ENCODE measurements at regions not wholly inside any gene's neighbourhood (a gene's known extent, or its start where the extent isn't known, plus 50 kb on each side); places are given as distances from the start of the nearest gene placed in this dataset.

GRCh38 chr10:81546243-81546642, 328.8 kb upstream of the NRG3 start:
- no peak overlapping the region for H3K27ac Mint-ChIP-seq
- H3K4me3 ChIP-seq (ENCODE audit: control extremely low read depth in 1 of 5, extremely low read depth in 1 of 5, insufficient read depth in 1 of 5, low read depth in 2 of 5, low read length in 4 of 5), result no peak overlapping the region
- H3K4me1 Mint-ChIP-seq, result no peaks in the 10 kb centered on the region
- POLR2A ChIA-PET, result no interaction called here
- H3K27ac ChIP-seq (ENCODE audit: low read length in 2 of 2), result no peak overlapping the region
- H3K4me2 ChIP-seq (replicated peaks; ENCODE audit: low read depth, low read length, poor library complexity, severe bottlenecking), result no peak overlapping the region
- no peak overlapping the region for H2AFZ ChIP-seq (ENCODE audit: insufficient read depth, low read depth, low read length, poor library complexity, severe bottlenecking)
- peaks cover 0 to 10% (median 0%) of the 10 kb centered on the region in 3 donors for H3K9me3 ChIP-seq (ENCODE audit: control extremely low read depth in 1 of 3, control insufficient read depth in 2 of 3, insufficient read depth in 1 of 3, low read length in 2 of 3)
- ATAC-seq (ENCODE audit: low read depth), result no peak
- no peak overlapping the region for H3K9ac ChIP-seq (ENCODE audit: low read length)
- no peaks in the 10 kb centered on the region for H3K4me1 ChIP-seq (ENCODE audit: control insufficient read depth in 2 of 2, insufficient read depth in 2 of 2, low read length in 2 of 2)
- CTCF ChIA-PET, result no interaction called here
- H3K27me3 ChIP-seq (replicated peaks in 1 of 4; ENCODE audit: control extremely low read depth in 1 of 4, control insufficient read depth in 3 of 4, insufficient read depth in 4 of 4, low read length in 3 of 4), result no peaks in the 10 kb centered on the region
- H3K79me2 ChIP-seq (ENCODE audit: control insufficient read depth, insufficient read depth, low read length), result no peaks in the 10 kb centered on the region
- H3K4me3 Mint-ChIP-seq, result no peak overlapping the region
- intact Hi-C loops (cut with micrococcal nuclease), result no loop called here
- DNase-seq, result no peak
- H4K20me1 ChIP-seq (ENCODE audit: control insufficient read depth, insufficient read depth, low read length, poor library complexity, severe bottlenecking), result no peaks in the 10 kb centered on the region
- WGBS (ENCODE audit: insufficient coverage), result no CpG with 5 or more reads among the region's 5 CpGs
- peaks cover 16% of the 10 kb centered on the region for H3K9me3 Mint-ChIP-seq (ENCODE audit: insufficient read depth)
- no peaks in the 10 kb centered on the region for H3K36me3 ChIP-seq (replicated peaks in 1 of 2; ENCODE audit: control extremely low read depth in 1 of 2, control insufficient read depth in 1 of 2, extremely low read depth in 1 of 2, insufficient read depth in 2 of 2, low read length in 1 of 2)
- H3K27me3 Mint-ChIP-seq, result no peaks in the 10 kb centered on the region
- TF ChIP-seq CTCF (IDR thresholded peaks at IDR 0.05), result no peak
- TF ChIP-seq EZH2 (IDR thresholded peaks at IDR 0.05; ENCODE audit: borderline replicate concordance, insufficient read depth, low read depth, low read length, poor library complexity, severe bottlenecking), result no peak

- Histone ChIP-seq H3K36me3 (replicated peaks in 1 of 2; ENCODE audit: control extremely low read depth in 1 of 2, control insufficient read depth in 1 of 2, extremely low read depth in 1 of 2, insufficient read depth in 2 of 2, low read length in 1 of 2) (no peaks in the 10 kb centered on the region), H4K20me1 (ENCODE audit: control insufficient read depth, insufficient read depth, low read length, poor library complexity, severe bottlenecking) (no peaks in the 10 kb centered on the region), H3K9ac (ENCODE audit: low read length) (no peak overlapping the region), H3K9me3 (ENCODE audit: control extremely low read depth in 1 of 3, control insufficient read depth in 2 of 3, insufficient read depth in 1 of 3, low read length in 2 of 3) (peaks cover 0 to 10% (median 0%) of the 10 kb centered on the region in 3 donors), H3K27ac (ENCODE audit: low read length in 2 of 2) (no peak overlapping the region), H2AFZ (ENCODE audit: insufficient read depth, low read depth, low read length, poor library complexity, severe bottlenecking) (no peak overlapping the region), H3K4me1 (ENCODE audit: control insufficient read depth in 2 of 2, insufficient read depth in 2 of 2, low read length in 2 of 2) (no peaks in the 10 kb centered on the region), H3K4me3 (ENCODE audit: control extremely low read depth in 1 of 5, extremely low read depth in 1 of 5, insufficient read depth in 1 of 5, low read depth in 2 of 5, low read length in 4 of 5) (no peak overlapping the region), H3K79me2 (ENCODE audit: control insufficient read depth, insufficient read depth, low read length) (no peaks in the 10 kb centered on the region), H3K27me3 (replicated peaks in 1 of 4; ENCODE audit: control extremely low read depth in 1 of 4, control insufficient read depth in 3 of 4, insufficient read depth in 4 of 4, low read length in 3 of 4) (no peaks in the 10 kb centered on the region), H3K4me2 (replicated peaks; ENCODE audit: low read depth, low read length, poor library complexity, severe bottlenecking) (no peak overlapping the region)
- Mint-ChIP-seq H3K4me3 (no peak overlapping the region), H3K27me3 (no peaks in the 10 kb centered on the region), H3K9me3 (ENCODE audit: insufficient read depth) (peaks cover 14% of the 10 kb centered on the region), H3K27ac (no peak overlapping the region), H3K4me1 (no peaks in the 10 kb centered on the region)
- POLR2A ChIA-PET, result no interaction called here
- 81% methylated on average over 3 of the region's 3 CpGs for WGBS (ENCODE audit: insufficient coverage)
- intact Hi-C loops (cut with micrococcal nuclease), result no loop called here
- ATAC-seq (ENCODE audit: low read depth) (no peak), DNase-seq (no peak)
- CTCF ChIA-PET, result no interaction called here
- no peak for TF ChIP-seq EZH2 (IDR thresholded peaks at IDR 0.05; ENCODE audit: borderline replicate concordance, insufficient read depth, low read depth, low read length, poor library complexity, severe bottlenecking)
- no peak for TF ChIP-seq CTCF (IDR thresholded peaks at IDR 0.05)
These were observed 326.8 kb upstream of the NRG3 start for GRCh38 chr10:81548160-81548559.

All from B cell (primary cell).